Eye (tissue), 1 donor: ENCODE measurements at regions not wholly inside any gene's neighbourhood (a gene's known extent, or its start where the extent isn't known, plus 50 kb on each side); places are given as distances from the start of the nearest gene placed in this dataset.
"Not testable (repeated sequence)": the region's sequence is repeated elsewhere in the genome, so short reads cannot be mapped to it uniquely, and the experiment has no call there.

ENCODE experiments used
- DNase-seq: peaks from one replicate; pipeline ENCODE4 v3.0.0-alpha.2; 2015

- DNase-seq = no peak
Measured at GRCh38 chr2:49861821-49862220, 707.5 kb upstream of the FSHR start.

- DNase-seq = no peak
Measured at GRCh38 chr2:49860834-49861233, 706.5 kb upstream of the FSHR start.

- DNase-seq = no peak
Measured at GRCh38 chr2:49860170-49860569, 705.9 kb upstream of the FSHR start.

GRCh38 chr2:49858657-49859056 lies 704.3 kb upstream of the FSHR start:
- no peak for DNase-seq

- DNase-seq = no peak
Measured at GRCh38 chr2:49858113-49858490, 703.8 kb upstream of the FSHR start.

GRCh38 chr2:49857371-49858112 lies 703.2 kb upstream of the FSHR start:
- DNase-seq = no peak

GRCh38 chr2:49845671-49846070 lies 691.4 kb upstream of the FSHR start:
- DNase-seq = no peak

GRCh38 chr2:49845021-49845420 lies 690.7 kb upstream of the FSHR start:
- DNase-seq = no peak

- DNase-seq = not testable (repeated sequence)
Measured at GRCh38 chr2:49844113-49844512, 689.8 kb upstream of the FSHR start.

- DNase-seq = no peak
Measured at GRCh38 chr2:49843314-49843713, 689.0 kb upstream of the FSHR start.

- DNase-seq = peak; percentile 10
Measured at GRCh38 chr2:49840428-49840975, 686.2 kb upstream of the FSHR start.

- DNase-seq = no peak
Measured at GRCh38 chr2:49839818-49840217, 685.5 kb upstream of the FSHR start.

GRCh38 chr2:49837561-49838293 lies 683.4 kb upstream of the FSHR start:
- no peak for DNase-seq

GRCh38 chr2:49836017-49836416 lies 681.7 kb upstream of the FSHR start:
- no peak for DNase-seq

GRCh38 chr2:49834433-49834832 lies 680.1 kb upstream of the FSHR start:
- no peak for DNase-seq

- no peak for DNase-seq
Measured at GRCh38 chr2:49832555-49832954, 678.2 kb upstream of the FSHR start.

GRCh38 chr2:49831698-49832367 lies 677.5 kb upstream of the FSHR start:
- no peak for DNase-seq

- peak; percentile 24 for DNase-seq
Measured at GRCh38 chr2:49830846-49831245, 676.5 kb upstream of the FSHR start.

- no peak for DNase-seq
Measured at GRCh38 chr2:49827366-49827765, 673.1 kb upstream of the FSHR start.

- no peak for DNase-seq
Measured at GRCh38 chr2:49813208-49813607, 658.9 kb upstream of the FSHR start.

GRCh38 chr2:49812730-49813129 lies 658.4 kb upstream of the FSHR start:
- no peak for DNase-seq

GRCh38 chr2:49811502-49811901 lies 657.2 kb upstream of the FSHR start:
- no peak for DNase-seq

GRCh38 chr2:49807689-49808088 lies 653.4 kb upstream of the FSHR start:
- peak; percentile 39 for DNase-seq

- DNase-seq = no peak
Measured at GRCh38 chr2:49804111-49804510, 649.8 kb upstream of the FSHR start.
